ENCODE measurements at regions not wholly inside any gene's neighbourhood (a gene's known extent, or its start where the extent isn't known, plus 50 kb on each side); places are given as distances from the start of the nearest gene placed in this dataset.

- in situ Hi-C loops (cut with MboI) = no loop called here
- H3K9me3 ChIP-seq (replicated peaks; ENCODE audit: control insufficient read depth, insufficient read depth, low read length) = no peaks in the 10 kb centered on the region; the same call in 2 of the 3 replicates
- no peak for FAIRE-seq
- TF ChIP-seq REST (IDR thresholded peaks at IDR 0.05; ENCODE audit: low read depth, low read length) (no peak), POLR2AphosphoS2 (IDR thresholded peaks at IDR 0.05; ENCODE audit: low read depth, low read length) (no peak), RUNX3 (IDR thresholded peaks at IDR 0.05; ENCODE audit: low read length) (no peak), EP300 (IDR thresholded peaks at IDR 0.05; ENCODE audit: borderline replicate concordance in 1 of 2, control insufficient read depth in 1 of 2, low read depth in 2 of 2, low read length in 2 of 2) (no peak), ZBED1 (IDR thresholded peaks at IDR 0.05; ENCODE audit: borderline replicate concordance) (no peak), PML (IDR thresholded peaks at IDR 0.05; ENCODE audit: low read length) (no peak), JUND (IDR thresholded peaks at IDR 0.05; ENCODE audit: low read depth, low read length) (no peak), STAT3 (IDR thresholded peaks at IDR 0.05; ENCODE audit: low read depth, low read length) (no peak), MXI1 (IDR thresholded peaks at IDR 0.05; ENCODE audit: low read depth, low read length) (no peak), RFX5 (IDR thresholded peaks at IDR 0.05; ENCODE audit: low read depth, low read length) (no peak), MYB (IDR thresholded peaks at IDR 0.05; ENCODE audit: borderline replicate concordance, low read depth, low read length) (no peak)
- TF ChIP-seq, protein P1, sequence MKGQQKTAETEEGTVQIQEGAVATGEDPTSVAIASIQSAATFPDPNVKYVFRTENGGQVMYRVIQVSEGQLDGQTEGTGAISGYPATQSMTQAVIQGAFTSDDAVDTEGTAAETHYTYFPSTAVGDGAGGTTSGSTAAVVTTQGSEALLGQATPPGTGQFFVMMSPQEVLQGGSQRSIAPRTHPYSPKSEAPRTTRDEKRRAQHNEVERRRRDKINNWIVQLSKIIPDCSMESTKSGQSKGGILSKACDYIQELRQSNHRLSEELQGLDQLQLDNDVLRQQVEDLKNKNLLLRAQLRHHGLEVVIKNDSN (IDR thresholded peaks at IDR 0.05; ENCODE audit: borderline replicate concordance, extremely low read length, insufficient read depth, low read depth, low read length) = no peak
- TF ChIP-seq, protein P2, sequence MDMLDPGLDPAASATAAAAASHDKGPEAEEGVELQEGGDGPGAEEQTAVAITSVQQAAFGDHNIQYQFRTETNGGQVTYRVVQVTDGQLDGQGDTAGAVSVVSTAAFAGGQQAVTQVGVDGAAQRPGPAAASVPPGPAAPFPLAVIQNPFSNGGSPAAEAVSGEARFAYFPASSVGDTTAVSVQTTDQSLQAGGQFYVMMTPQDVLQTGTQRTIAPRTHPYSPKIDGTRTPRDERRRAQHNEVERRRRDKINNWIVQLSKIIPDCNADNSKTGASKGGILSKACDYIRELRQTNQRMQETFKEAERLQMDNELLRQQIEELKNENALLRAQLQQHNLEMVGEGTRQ (IDR thresholded peaks at IDR 0.05; ENCODE audit: borderline replicate concordance, low read depth, low read length) = no peak
- TF ChIP-seq, protein P3, sequence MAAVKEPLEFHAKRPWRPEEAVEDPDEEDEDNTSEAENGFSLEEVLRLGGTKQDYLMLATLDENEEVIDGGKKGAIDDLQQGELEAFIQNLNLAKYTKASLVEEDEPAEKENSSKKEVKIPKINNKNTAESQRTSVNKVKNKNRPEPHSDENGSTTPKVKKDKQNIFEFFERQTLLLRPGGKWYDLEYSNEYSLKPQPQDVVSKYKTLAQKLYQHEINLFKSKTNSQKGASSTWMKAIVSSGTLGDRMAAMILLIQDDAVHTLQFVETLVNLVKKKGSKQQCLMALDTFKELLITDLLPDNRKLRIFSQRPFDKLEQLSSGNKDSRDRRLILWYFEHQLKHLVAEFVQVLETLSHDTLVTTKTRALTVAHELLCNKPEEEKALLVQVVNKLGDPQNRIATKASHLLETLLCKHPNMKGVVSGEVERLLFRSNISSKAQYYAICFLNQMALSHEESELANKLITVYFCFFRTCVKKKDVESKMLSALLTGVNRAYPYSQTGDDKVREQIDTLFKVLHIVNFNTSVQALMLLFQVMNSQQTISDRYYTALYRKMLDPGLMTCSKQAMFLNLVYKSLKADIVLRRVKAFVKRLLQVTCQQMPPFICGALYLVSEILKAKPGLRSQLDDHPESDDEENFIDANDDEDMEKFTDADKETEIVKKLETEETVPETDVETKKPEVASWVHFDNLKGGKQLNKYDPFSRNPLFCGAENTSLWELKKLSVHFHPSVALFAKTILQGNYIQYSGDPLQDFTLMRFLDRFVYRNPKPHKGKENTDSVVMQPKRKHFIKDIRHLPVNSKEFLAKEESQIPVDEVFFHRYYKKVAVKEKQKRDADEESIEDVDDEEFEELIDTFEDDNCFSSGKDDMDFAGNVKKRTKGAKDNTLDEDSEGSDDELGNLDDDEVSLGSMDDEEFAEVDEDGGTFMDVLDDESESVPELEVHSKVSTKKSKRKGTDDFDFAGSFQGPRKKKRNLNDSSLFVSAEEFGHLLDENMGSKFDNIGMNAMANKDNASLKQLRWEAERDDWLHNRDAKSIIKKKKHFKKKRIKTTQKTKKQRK (IDR thresholded peaks at IDR 0.05; ENCODE audit: low read depth, low read length) = no peak
- TF ChIP-seq, protein P4, sequence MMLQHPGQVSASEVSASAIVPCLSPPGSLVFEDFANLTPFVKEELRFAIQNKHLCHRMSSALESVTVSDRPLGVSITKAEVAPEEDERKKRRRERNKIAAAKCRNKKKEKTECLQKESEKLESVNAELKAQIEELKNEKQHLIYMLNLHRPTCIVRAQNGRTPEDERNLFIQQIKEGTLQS (IDR thresholded peaks at IDR 0.05; ENCODE audit: borderline replicate concordance, extremely low read depth, low read depth, low read length) = no peak
These were observed 212.3 kb upstream of the DDI1 start for GRCh38 chr11:103824116-103824515.

More at GRCh38 chr11:103824116-103824515, 212.3 kb upstream of the DDI1 start:
- WGBS (ENCODE audit: insufficient coverage, insufficient replicate concordance, low lambda C conversion rate, missing lambda C conversion rate) = 0% methylated on average over 1 of the region's 1 CpG
- no peaks in the 10 kb centered on the region; a peak in 1 of 4 replicates for H3K36me3 ChIP-seq (ENCODE audit: control insufficient read depth in 2 of 2, insufficient read depth in 2 of 2, low read length in 1 of 2)
- no peak overlapping the region for H3K4me3 ChIP-seq
- intact Hi-C loops (cut with micrococcal nuclease; ENCODE audit: unreplicated experiment) = no loop called here
- no peak overlapping the region for H3K4me2 ChIP-seq (ENCODE audit: control insufficient read depth, insufficient read depth)
- H2AFZ ChIP-seq (ENCODE audit: control insufficient read depth, low read depth, low read length) = no peak overlapping the region
- CTCF ChIA-PET = no interaction called here
- H4K20me1 ChIP-seq (ENCODE audit: control insufficient read depth, insufficient read depth) = no peaks in the 10 kb centered on the region
- H3K27me3 ChIP-seq (replicated peaks in 1 of 2; ENCODE audit: control insufficient read depth in 2 of 2, insufficient read depth in 2 of 2, low read length in 1 of 2) = no peaks in the 10 kb centered on the region; a peak in 1 of 4 replicates
- H3K27ac ChIP-seq (ENCODE audit: control insufficient read depth, insufficient read depth) = no peak overlapping the region
- POLR2A ChIA-PET = no interaction called here
- no peaks in the 10 kb centered on the region for H3K79me2 ChIP-seq (ENCODE audit: control insufficient read depth, insufficient read depth, low read length)
- RAD21 ChIA-PET (ENCODE audit: unreplicated experiment) = no interaction called here
- no peak overlapping the region for H3K9ac ChIP-seq (ENCODE audit: control insufficient read depth, insufficient read depth, low read length)
- no peaks in the 10 kb centered on the region for H3K4me1 ChIP-seq (ENCODE audit: control insufficient read depth, insufficient read depth, low read length)
- SMC1A ChIA-PET (ENCODE audit: uncharacterized antibody, unreplicated experiment) = no interaction called here
- no TSS peak for BruUV-seq (replicated peaks)
- no peak for ATAC-seq
- DNase-seq (ENCODE audit: low read depth, low spot score) = no peak

Measured in GM12878 (cell line).